Neural cell (in vitro differentiated cells): ENCODE measurements at regions not wholly inside any gene's neighbourhood (a gene's known extent, or its start where the extent isn't known, plus 50 kb on each side); places are given as distances from the start of the nearest gene placed in this dataset.

Experiments used
- H2AFZ ChIP-seq: fragments of 200-600, 300-800 bp; sonication (generic), shearing (Covaris generic); 2 replicates; pipeline ENCODE4 v1.6.0; 2014; ENCODE audit warnings: low read depth, mild to moderate bottlenecking, antibody characterized with exemption, low read length, moderate library complexity
- H3F3A ChIP-seq: fragments of 200-600 bp; shearing (Covaris generic); 2 replicates; pipeline ENCODE4 v1.6.1; 2016; ENCODE audit warnings: mild to moderate bottlenecking, moderate library complexity, mixed read lengths, antibody characterized with exemption, low read length; ENCODE audit not compliant: insufficient read depth, poor library complexity, severe bottlenecking
- H3K27ac ChIP-seq: fragments of 200-600, 300-800 bp; sonication (generic), shearing (Covaris generic); 2 replicates; pipeline ENCODE4 v1.5.1; 2014; ENCODE audit warnings: mild to moderate bottlenecking, low read length, moderate library complexity
- H3K27me3 ChIP-seq: fragments of 300-800, 200-600 bp; sonication (generic), shearing (Covaris generic); 2 replicates; pipeline ENCODE4 v1.6.0; 2014; ENCODE audit warnings: mild to moderate bottlenecking, low read depth, low read length, moderate library complexity; ENCODE audit not compliant: insufficient read depth
- H3K36me3 ChIP-seq: fragments of 300-800, 200-600 bp; sonication (generic), shearing (Covaris generic); 2 replicates; pipeline ENCODE4 v1.5.1; 2014; ENCODE audit warnings: mild to moderate bottlenecking, antibody characterized with exemption, low read length, moderate library complexity; ENCODE audit not compliant: insufficient read depth
- H3K4me2 ChIP-seq: fragments of 300-800, 200-600 bp; sonication (generic), shearing (Covaris generic); 2 replicates; pipeline ENCODE4 v1.6.0; 2014; ENCODE audit warnings: mild to moderate bottlenecking, low read length
- H3K4me3 ChIP-seq: fragments of 300-800, 200-600 bp; sonication (generic), shearing (Covaris generic); 2 replicates; pipeline ENCODE4 v1.5.1; 2014; ENCODE audit warnings: mild to moderate bottlenecking, low read length, moderate library complexity
- H3K79me2 ChIP-seq: fragments of 200-600 bp; shearing (Covaris generic); replicated peaks from 2 replicates; pipeline ENCODE4 v1.6.0; 2014; ENCODE audit warnings: mild to moderate bottlenecking, low read length, moderate library complexity; ENCODE audit not compliant: insufficient read depth
- H3K9ac ChIP-seq: fragments of 300-800, 200-600 bp; sonication (generic), shearing (Covaris generic); 2 replicates; pipeline ENCODE4 v1.6.1; 2016; ENCODE audit warnings: mild to moderate bottlenecking, low read length, mixed read lengths
- H3K9me2 ChIP-seq: fragments of 200-600 bp; shearing (Covaris generic); 2 replicates; pipeline ENCODE4 v1.6.1; 2016; ENCODE audit warnings: mild to moderate bottlenecking, low read length, mixed read lengths; ENCODE audit not compliant: insufficient read depth
- H3K9me3 ChIP-seq: fragments of 200-600, 300-800 bp; sonication (generic), shearing (Covaris generic); 2 replicates; pipeline ENCODE4 v1.6.1; 2016; ENCODE audit warnings: mild to moderate bottlenecking, mixed run types, low read length, moderate library complexity, mixed read lengths
- H4K20me1 ChIP-seq: fragments of 200-600 bp; shearing (Covaris generic); 2 replicates; pipeline ENCODE4 v1.6.1; 2016; ENCODE audit warnings: mild to moderate bottlenecking, mixed run types; ENCODE audit not compliant: insufficient read depth
- EP300 ChIP-seq: fragments of 450-650 bp; conservative IDR thresholded peaks from 2 replicates; pipeline ENCODE4 v1.6.1; 2014; ENCODE audit warnings: antibody characterized with exemption, mild to moderate bottlenecking, moderate library complexity; ENCODE audit not compliant: poor library complexity, severe bottlenecking
- EZH2 ChIP-seq: fragments of 200-600, 300-800 bp; shearing (Covaris generic), sonication (generic); IDR thresholded peaks from 2 replicates; pipeline ENCODE4 v1.6.1; 2014; ENCODE audit warnings: antibody characterized with exemption, low read length, borderline replicate concordance, mild to moderate bottlenecking; ENCODE audit not compliant: insufficient read depth, poor library complexity, severe bottlenecking
- MXI1 ChIP-seq: fragments of 450-650 bp; conservative IDR thresholded peaks from 2 replicates; pipeline ENCODE4 v1.6.1; 2014; ENCODE audit warnings: antibody characterized with exemption, mild to moderate bottlenecking; ENCODE audit not compliant: poor library complexity, severe bottlenecking
- POLR2AphosphoS5 ChIP-seq: IDR thresholded peaks from 2 replicates; pipeline ENCODE4 v1.6.1; 2012
- RAD21 ChIP-seq: fragments of 450-650 bp; conservative IDR thresholded peaks from 2 replicates; pipeline ENCODE4 v1.6.1; 2014; ENCODE audit warnings: antibody characterized with exemption, mild to moderate bottlenecking, moderate library complexity
- REST ChIP-seq: IDR thresholded peaks from 2 replicates; pipeline ENCODE4 v1.6.1; 2012; ENCODE audit warnings: borderline replicate concordance
- SMC3 ChIP-seq: fragments of 450-650 bp; conservative IDR thresholded peaks from 2 replicates; pipeline ENCODE4 v1.6.1; 2014; ENCODE audit warnings: antibody characterized with exemption, mild to moderate bottlenecking, moderate library complexity; ENCODE audit not compliant: poor library complexity
- TAF1 ChIP-seq: IDR thresholded peaks from 2 replicates; pipeline ENCODE4 v1.6.1; 2012; ENCODE audit warnings: low read depth
- TF ChIP-seq, protein P1 (sequence below): fragments of 450-650 bp; IDR thresholded peaks from 2 replicates; pipeline ENCODE4 v1.5.1; 2014; ENCODE audit warnings: antibody characterized with exemption, mild to moderate bottlenecking, moderate library complexity; ENCODE audit not compliant: poor library complexity, severe bottlenecking

- Histone ChIP-seq H4K20me1 (no peaks in the 10 kb centered on the region), H3K36me3 (no peaks in the 10 kb centered on the region), H3K27ac (no peak overlapping the region), H3F3A (no peaks in the 10 kb centered on the region), H3K9me2 (no peaks in the 10 kb centered on the region), H3K9me3 (no peaks in the 10 kb centered on the region), H3K79me2 (no peaks in the 10 kb centered on the region), H3K9ac (no peak overlapping the region), H2AFZ (no peak overlapping the region), H3K4me2 (no peak overlapping the region), H3K27me3 (no peaks in the 10 kb centered on the region), H3K4me3 (no peak overlapping the region)
- TF ChIP-seq, protein P1, sequence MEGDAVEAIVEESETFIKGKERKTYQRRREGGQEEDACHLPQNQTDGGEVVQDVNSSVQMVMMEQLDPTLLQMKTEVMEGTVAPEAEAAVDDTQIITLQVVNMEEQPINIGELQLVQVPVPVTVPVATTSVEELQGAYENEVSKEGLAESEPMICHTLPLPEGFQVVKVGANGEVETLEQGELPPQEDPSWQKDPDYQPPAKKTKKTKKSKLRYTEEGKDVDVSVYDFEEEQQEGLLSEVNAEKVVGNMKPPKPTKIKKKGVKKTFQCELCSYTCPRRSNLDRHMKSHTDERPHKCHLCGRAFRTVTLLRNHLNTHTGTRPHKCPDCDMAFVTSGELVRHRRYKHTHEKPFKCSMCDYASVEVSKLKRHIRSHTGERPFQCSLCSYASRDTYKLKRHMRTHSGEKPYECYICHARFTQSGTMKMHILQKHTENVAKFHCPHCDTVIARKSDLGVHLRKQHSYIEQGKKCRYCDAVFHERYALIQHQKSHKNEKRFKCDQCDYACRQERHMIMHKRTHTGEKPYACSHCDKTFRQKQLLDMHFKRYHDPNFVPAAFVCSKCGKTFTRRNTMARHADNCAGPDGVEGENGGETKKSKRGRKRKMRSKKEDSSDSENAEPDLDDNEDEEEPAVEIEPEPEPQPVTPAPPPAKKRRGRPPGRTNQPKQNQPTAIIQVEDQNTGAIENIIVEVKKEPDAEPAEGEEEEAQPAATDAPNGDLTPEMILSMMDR, result no peak
- no peak for TF ChIP-seq MXI1
- TF ChIP-seq EZH2, result no peak
- no peak for TF ChIP-seq POLR2AphosphoS5
- TF ChIP-seq TAF1, result no peak
- no peak for TF ChIP-seq EP300
- no peak for TF ChIP-seq REST
- no peak for TF ChIP-seq SMC3
- TF ChIP-seq RAD21, result no peak
Measured at GRCh38 chr6:133170602-133171001, 70.6 kb upstream of the EYA4 start.

GRCh38 chr6:133171989-133172604 lies 69.1 kb upstream of the EYA4 start:
- no peaks in the 10 kb centered on the region for H3K9me3 ChIP-seq
- no peaks in the 10 kb centered on the region for H3F3A ChIP-seq
- no peaks in the 10 kb centered on the region for H3K27me3 ChIP-seq

More at GRCh38 chr6:133171989-133172604, 69.1 kb upstream of the EYA4 start:
- no peak overlapping the region for H3K27ac ChIP-seq
- no peak overlapping the region for H3K9ac ChIP-seq
- TF ChIP-seq SMC3, result no peak
- TF ChIP-seq, protein P1, result no peak
- no peak for TF ChIP-seq REST
- no peak overlapping the region for H3K4me2 ChIP-seq
- no peak overlapping the region for H3K4me3 ChIP-seq
- no peaks in the 10 kb centered on the region for H3K36me3 ChIP-seq
- H3K79me2 ChIP-seq, result no peaks in the 10 kb centered on the region
- H2AFZ ChIP-seq, result no peak overlapping the region
- no peaks in the 10 kb centered on the region for H4K20me1 ChIP-seq
- H3K9me2 ChIP-seq, result no peaks in the 10 kb centered on the region
